Adrenal gland (tissue), 9 donors: ENCODE measurements at regions not wholly inside any gene's neighbourhood (a gene's known extent, or its start where the extent isn't known, plus 50 kb on each side); places are given as distances from the start of the nearest gene placed in this dataset.
A peak's percentile ranks its signal among the peaks of the same experiment; 100 is the strongest.

ENCODE experiments used
- DNase-seq, 7 donors: peaks; one replicate each; pipeline ENCODE4 v3.0.0-alpha.2; 2019 to 2020
- H3K27ac ChIP-seq, 5 donors: fragments of 200-600 bp; sonication (generic) in 4 of 5; 1 replicate in 3 of 5; 2 replicates in 2 of 5; pipeline versions ENCODE4 v1.5.1 to v1.8.0; 2016 to 2020; ENCODE audit warnings: mild to moderate bottlenecking in 1 of 5
- H3K27me3 ChIP-seq: fragments of 200-600 bp; 2 replicates; pipeline ENCODE4 v1.8.0; 2021
- H3K36me3 ChIP-seq, 2 donors: fragments of 200-600 bp; replicated peaks in 1 of 2; 1 replicate in 1 of 2; 2 replicates in 1 of 2; pipeline versions ENCODE4 v1.5.1 to v1.8.0; 2018 to 2022
- H3K4me1 ChIP-seq, 2 donors: fragments of 200-600 bp; replicated peaks in 1 of 2; 1 replicate in 1 of 2; 2 replicates in 1 of 2; pipeline versions ENCODE4 v1.5.1 to v1.8.0; 2018 to 2021
- H3K4me3 ChIP-seq, 4 donors: fragments of 200-600 bp; sonication (generic) in 3 of 4; one replicate each; pipeline ENCODE4 v1.5.1; 2016 to 2018
- H3K9me3 ChIP-seq, 3 donors: fragments of 200-600 bp; sonication (generic) in 1 of 3; replicated peaks in 1 of 3; 1 replicate in 2 of 3; 2 replicates in 1 of 3; pipeline versions ENCODE4 v1.5.1 to v1.8.0; 2016 to 2021
- POLR2A ChIP-seq, 2 donors: fragments of 450-650 bp; IDR thresholded peaks; one replicate each; pipeline ENCODE4 v1.6.1; 2017; ENCODE audit warnings: antibody characterized with exemption in 2 of 2, mild to moderate bottlenecking in 2 of 2, moderate library complexity in 1 of 2
- WGBS, 4 donors: extraction: QIAGEN DNeasy Blood & Tissue Kit in 2 of 4; methylation state at CpG; one replicate each; pipeline versions ENCODE4 v1.1.5 to v1.1.7; 2013 to 2017; 5-methylcytosine and 5-hydroxymethylcytosine counted together
- intact Hi-C, 2 donors: fragments of 100-400 bp; cut with DNase I; formaldehyde crosslinking; loops; one replicate each; pipeline versions ENCODE4 v1.14.1 to v1.15.0; 2022 to 2023
- TF ChIP-seq, protein P1 (sequence below), 6 experiments: fragments of 450-650 bp in 4 of 6; fragments of 200-600 bp in 2 of 6; sonication (generic) in 1 of 6; IDR thresholded peaks; 1 replicate in 5 of 6; 2 replicates in 1 of 6; pipeline versions ENCODE4 v1.5.1 to v1.8.0; 2016 to 2021; ENCODE audit warnings: antibody characterized with exemption in 6 of 6, mild to moderate bottlenecking in 2 of 6, moderate library complexity in 1 of 6
- donor health status: healthy with polysubstance abuse.
- donor health status: Bipolar disorder and iron deficiency.
- donor health status: DM: yes; HTN: yes; CAD: no.
- donor health status: DM: no; HTN: no; CAD: no.
- donor health status: DM: no; HTN: no; CAD: no.

DNA sequence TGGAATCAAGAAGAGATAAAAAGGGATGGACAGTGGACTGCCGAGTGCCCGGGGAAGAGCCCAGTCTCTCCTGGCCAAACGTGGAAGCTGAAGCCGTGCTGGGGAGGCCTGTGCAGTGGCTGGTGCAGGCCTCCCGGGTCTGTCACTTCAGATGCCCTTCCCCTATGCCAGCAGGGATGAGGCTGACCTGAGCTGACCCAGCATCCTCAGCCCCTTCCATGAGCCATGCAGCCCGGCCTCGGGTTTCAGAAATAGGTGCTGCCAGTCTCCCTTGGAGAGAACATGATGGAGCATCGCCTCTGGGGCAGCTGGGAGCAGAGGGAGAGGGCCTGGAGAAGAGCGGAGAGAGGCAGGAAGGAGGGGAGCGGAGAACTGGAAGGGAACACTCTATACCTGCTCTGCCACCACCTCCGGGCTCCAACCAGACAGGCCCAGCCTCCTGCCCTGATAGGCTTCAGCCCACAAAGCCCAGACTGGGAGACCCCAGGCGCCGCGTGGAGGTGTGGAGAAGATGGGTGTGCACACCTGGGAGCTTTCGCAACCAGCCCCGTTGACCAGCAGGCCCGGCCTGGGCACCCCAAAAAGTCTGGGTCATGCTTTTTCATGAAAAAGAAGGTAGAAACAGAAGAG lies 68.6 kb upstream of the PPP2R2D start:
- 81 to 87% (median 83%) methylated on average over 13 to 17 of the region's 17 CpGs for WGBS, 4 donors

GRCh38 chr10:131833013-131833412 lies 67.8 kb upstream of the PPP2R2D start:
- Histone ChIP-seq H3K4me1 (no peaks in the 10 kb centered on the region), H3K27me3 (peaks cover 4% of the 10 kb centered on the region), H3K4me3 (no peak overlapping the region), H3K36me3 (no peaks in the 10 kb centered on the region), H3K9me3 (no peaks in the 10 kb centered on the region), H3K27ac (no peak overlapping the region)
- 79 to 88% (median 84%) methylated on average over 4 to 5 of the region's 5 CpGs for WGBS, 4 donors
- TF ChIP-seq POLR2A (IDR thresholded peaks at IDR 0.05) = no peak
- TF ChIP-seq, protein P1, sequence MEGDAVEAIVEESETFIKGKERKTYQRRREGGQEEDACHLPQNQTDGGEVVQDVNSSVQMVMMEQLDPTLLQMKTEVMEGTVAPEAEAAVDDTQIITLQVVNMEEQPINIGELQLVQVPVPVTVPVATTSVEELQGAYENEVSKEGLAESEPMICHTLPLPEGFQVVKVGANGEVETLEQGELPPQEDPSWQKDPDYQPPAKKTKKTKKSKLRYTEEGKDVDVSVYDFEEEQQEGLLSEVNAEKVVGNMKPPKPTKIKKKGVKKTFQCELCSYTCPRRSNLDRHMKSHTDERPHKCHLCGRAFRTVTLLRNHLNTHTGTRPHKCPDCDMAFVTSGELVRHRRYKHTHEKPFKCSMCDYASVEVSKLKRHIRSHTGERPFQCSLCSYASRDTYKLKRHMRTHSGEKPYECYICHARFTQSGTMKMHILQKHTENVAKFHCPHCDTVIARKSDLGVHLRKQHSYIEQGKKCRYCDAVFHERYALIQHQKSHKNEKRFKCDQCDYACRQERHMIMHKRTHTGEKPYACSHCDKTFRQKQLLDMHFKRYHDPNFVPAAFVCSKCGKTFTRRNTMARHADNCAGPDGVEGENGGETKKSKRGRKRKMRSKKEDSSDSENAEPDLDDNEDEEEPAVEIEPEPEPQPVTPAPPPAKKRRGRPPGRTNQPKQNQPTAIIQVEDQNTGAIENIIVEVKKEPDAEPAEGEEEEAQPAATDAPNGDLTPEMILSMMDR (IDR thresholded peaks at IDR 0.05) = no peak
- no peak for DNase-seq
- intact Hi-C loops = no loop called here

More for the DNA sequence above, 68.6 kb upstream of the PPP2R2D start:
- Histone ChIP-seq H3K4me3 (no peak overlapping the region), H3K4me1 (no peaks in the 10 kb centered on the region), H3K36me3 (no peaks in the 10 kb centered on the region), H3K27me3 (peaks cover 4% of the 10 kb centered on the region), H3K9me3 (no peaks in the 10 kb centered on the region), H3K27ac (no peak overlapping the region)
- peak in 1 of 7 donors; percentile 6 for DNase-seq
- no peak for TF ChIP-seq POLR2A (IDR thresholded peaks at IDR 0.05)
- TF ChIP-seq, protein P1 (IDR thresholded peaks at IDR 0.05) = no peak
- intact Hi-C loops = no loop called here

DNA sequence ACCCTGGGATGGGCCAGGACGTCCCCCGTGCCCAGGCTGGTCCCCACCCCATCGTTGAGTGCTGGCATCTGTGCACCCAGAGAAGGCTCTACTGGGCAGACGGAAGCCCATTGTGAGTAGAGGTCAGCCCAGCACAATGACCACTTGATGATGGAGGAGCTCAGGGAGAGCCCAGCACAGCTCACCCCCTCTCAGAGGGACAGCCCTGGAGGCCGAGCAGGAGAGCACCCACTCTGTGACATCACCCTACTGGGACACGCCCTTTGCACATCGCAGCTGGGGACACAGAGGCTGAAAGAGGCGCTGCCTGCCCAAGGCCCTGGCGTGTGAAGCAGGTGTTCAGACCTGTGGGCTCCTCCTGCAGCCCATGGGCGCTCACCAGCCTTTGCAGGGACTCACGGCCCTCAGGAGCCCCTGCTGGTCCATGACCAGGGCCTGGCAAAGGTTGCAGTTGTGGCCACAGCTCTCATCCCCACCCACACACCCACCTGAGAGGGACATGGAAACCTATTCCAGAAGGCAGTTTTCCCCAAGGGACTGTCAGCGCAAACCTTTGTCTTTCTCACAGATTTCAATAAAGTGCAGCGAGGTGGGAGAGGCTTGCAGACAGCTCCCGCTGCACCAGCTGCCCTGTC lies 67.2 kb upstream of the PPP2R2D start:
- TF ChIP-seq, protein P1 (IDR thresholded peaks at IDR 0.05) = no peak
- no peak for TF ChIP-seq POLR2A (IDR thresholded peaks at IDR 0.05)
- Histone ChIP-seq H3K4me1 (no peaks in the 10 kb centered on the region), H3K4me3 (no peak overlapping the region), H3K9me3 (no peaks in the 10 kb centered on the region), H3K27me3 (peaks cover 4% of the 10 kb centered on the region), H3K27ac (no peak overlapping the region), H3K36me3 (no peaks in the 10 kb centered on the region)
- WGBS, 4 donors = 87 to 90% (median 89%) methylated on average over 8 to 14 of the region's 14 CpGs
- intact Hi-C loops = no loop called here
- no peak for DNase-seq

GRCh38 chr10:131834152-131834810 lies 66.5 kb upstream of the PPP2R2D start:
- intact Hi-C loops = no loop called here
- Histone ChIP-seq H3K4me3 (no peak overlapping the region), H3K27me3 (peaks cover 4% of the 10 kb centered on the region), H3K36me3 (no peaks in the 10 kb centered on the region), H3K4me1 (no peaks in the 10 kb centered on the region), H3K27ac (no peak overlapping the region), H3K9me3 (no peaks in the 10 kb centered on the region)
- no peak for DNase-seq
- TF ChIP-seq POLR2A (IDR thresholded peaks at IDR 0.05) = no peak
- TF ChIP-seq, protein P1 (IDR thresholded peaks at IDR 0.05) = no peak
- 84 to 92% (median 91%) methylated on average over 7 to 8 of the region's 8 CpGs; no CpG with 5 or more reads in 1 of the 4 donors for WGBS, 4 donors
